NCI-H1417 treated with DMSO at 0.1 percent for 48 hours (cell line): ENCODE measurements at regions not wholly inside any gene's neighbourhood (a gene's known extent, or its start where the extent isn't known, plus 50 kb on each side); places are given as distances from the start of the nearest gene placed in this dataset.

Experiments
- DNase-seq: peaks from one replicate; lab custom pipeline; 2025; lab: John Stamatoyannopoulos, UW

DNA sequence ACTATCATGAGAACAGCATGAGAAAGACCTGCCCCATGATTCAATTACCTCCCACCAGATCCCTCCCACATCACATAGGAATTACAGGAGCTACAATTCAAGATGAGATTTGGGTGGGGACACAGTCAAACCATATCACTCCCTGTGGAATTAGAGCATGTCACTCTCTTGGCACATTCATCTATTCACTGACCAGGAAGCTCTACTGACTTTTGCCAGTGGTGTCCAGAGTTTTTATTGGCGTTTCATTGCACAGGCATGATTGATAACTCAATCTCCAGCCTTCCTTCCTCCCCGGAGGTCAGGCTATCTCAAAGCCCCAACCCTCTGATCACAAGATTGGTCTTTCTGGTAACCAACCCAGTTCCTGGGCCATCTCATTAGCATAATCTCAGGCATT, 478.9 kb upstream of the NRP1 start:
- DNase-seq: no peak

- DNase-seq: no peak
Measured at GRCh38 chr10:33812586-33812985, 478.1 kb upstream of the NRP1 start.

DNA sequence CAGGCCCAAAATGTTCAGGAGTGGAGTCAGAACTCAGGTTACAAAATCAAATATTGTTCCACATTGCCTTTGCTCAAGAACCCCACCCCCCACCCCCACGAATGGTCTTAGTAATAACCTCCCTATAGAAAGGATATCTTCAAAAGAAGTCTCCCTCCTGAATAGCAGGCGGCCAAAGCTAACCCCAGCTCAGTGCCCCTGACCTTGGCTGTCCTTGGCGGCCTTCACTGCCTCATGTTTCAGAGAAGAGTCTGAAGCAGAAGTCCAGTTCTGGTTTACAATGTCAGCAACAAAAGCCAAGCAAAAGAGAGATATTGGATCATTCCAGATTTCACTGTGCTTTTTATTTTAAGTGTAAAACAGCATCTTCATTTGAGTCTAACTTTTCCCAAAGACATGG, 476.5 kb upstream of the NRP1 start:
- DNase-seq: no peak

DNA sequence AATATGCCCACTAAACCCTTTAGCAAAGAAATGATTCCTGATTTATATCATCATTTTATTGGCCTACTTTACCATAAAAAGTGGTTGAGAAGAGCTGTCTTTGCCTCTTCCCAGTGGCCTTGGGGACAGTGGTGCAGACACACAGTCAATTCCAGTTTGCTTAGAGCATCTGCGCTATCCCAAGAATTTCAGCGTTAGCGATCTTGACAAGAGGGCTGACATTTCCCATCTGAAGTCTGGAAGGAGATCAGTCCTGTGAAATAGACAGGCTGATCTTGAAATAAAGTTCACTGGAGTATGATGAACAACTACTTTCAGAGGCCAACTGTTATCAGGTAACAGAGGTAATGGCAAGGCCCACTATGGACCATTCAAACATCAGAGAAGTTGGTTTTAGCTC, 475.3 kb upstream of the NRP1 start:
- DNase-seq: no peak

DNA sequence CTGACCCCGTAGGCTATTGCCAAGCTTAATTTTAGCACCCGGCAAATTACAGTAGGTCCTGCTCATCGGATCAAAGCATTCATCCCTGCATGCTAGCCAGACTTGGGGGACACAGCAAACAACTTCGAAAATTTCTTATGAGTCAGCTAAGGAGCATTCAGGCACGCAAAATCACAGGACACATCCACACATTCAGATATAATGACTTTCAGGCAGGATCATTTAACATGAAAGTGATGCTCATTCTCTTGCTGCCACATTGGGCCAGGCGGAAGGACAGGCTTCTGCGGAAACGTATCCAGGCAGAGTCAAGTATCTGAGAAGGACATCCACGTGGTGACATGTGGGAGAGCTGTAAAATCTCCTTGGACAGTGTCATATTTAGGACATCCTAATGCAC, 474.0 kb upstream of the NRP1 start:
- no peak for DNase-seq

DNA sequence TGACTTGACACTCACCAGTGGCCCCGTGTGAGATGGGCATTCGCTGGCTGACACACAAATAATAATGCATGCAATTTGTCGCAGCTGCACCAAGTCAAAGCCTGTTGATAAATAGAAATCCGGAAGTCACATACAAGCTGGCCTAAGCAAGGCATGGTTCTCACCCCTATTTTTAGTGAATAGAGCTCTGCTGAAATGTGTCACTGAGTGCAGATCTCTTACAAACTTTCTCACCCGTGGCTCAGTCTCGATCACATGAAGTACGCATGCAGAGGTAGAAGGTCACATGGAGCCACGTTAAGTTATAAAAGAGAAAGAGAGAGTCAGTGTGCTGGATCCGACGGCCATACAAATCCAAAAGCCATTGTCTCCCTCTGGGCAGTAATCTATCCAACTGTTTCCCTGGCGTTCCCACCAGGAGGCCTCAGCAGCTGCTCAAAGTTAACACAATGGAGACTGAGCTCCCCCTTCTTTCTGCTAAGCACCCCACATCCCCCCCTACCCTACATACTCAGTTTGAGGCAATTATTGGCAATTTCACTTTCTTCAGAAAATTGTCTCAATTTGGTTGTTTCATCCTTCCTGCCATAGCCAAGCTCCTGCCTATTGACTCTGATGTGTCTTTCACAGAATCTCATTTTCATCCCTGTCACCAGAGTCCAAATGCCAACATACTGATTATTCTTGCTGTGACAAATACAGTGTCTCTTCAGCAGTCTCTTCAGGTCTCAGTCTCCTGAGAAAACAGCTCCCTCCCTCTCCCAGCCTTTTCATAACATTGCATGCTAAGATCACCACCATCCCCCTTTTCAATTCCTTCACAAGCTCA, 473.3 kb upstream of the NRP1 start:
- DNase-seq: no peak

DNA sequence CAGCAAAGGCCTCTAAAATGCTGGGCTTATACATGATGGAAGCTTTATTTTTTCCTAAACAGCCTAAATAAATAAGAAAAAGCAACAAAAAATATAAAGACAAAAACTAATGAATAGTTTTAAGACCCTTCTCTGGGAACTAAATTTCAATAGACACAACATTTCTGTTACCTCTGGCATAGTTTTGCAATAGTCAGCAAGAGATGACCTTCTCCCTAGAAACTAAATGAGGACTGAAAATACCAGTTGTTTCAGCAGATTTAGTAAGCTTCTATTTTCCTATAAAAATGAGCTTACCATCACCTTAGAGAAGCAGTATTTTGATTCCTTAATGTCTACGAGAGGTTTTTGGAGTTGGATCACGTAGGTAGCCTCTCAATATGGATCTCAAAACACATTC, 471.4 kb upstream of the NRP1 start:
- DNase-seq: no peak

DNA sequence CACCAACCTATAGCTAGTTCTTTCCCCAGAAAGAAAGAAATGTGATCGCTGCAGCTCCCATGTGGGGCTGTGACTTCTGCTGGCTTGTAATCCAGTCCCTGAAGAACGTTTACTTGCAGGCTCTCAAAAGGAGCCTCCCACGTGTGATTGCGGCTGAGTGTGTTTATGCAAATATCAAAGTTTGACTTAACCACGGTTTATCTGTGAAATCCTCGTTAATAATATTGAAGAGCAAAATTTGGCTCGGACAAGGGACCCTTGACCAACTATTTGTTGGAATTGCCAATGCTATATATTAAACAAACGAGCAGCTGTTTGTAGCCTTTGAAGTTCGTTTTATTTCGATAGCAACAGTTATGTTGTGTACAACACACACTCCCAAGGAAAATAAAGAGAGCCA, 470.1 kb upstream of the NRP1 start:
- no peak for DNase-seq

DNA sequence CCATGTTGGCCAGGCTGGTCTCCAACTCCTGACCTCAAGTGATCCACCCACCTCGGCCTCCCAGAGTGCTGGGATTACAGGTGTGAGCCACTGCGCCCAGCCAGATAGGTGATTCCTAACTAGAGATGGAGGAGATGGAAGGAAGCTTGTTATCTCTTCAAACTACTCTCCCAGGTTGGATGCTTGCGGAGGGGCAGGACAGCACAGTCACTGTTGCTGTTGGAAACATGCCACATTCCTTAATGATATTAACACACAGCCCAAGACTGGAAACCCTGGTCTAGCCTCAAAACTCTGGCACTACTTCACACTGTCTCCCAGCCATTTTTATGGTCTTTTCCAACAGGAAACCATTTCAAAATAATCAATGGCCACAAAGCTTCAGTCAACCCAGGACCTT, 468.8 kb upstream of the NRP1 start:
- DNase-seq: no peak

DNA sequence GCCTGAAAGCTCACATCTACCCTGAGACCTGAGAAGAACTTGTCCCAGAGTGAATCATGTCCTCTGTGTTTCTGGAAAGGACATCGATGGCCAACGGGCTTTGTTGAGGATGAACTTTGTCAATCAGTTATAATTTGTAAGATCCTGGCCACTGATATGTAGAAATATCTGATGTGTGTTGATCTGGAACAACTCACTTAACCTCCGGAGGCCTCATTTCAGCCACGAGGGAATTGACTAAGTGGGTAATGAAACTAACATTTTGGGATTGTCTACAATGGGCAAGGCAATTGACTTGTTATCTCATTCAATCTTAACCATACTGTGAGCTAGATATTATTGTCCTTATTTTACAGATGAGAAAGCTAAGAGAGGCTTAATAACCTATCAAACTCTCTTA, 468.1 kb upstream of the NRP1 start:
- no peak for DNase-seq

DNA sequence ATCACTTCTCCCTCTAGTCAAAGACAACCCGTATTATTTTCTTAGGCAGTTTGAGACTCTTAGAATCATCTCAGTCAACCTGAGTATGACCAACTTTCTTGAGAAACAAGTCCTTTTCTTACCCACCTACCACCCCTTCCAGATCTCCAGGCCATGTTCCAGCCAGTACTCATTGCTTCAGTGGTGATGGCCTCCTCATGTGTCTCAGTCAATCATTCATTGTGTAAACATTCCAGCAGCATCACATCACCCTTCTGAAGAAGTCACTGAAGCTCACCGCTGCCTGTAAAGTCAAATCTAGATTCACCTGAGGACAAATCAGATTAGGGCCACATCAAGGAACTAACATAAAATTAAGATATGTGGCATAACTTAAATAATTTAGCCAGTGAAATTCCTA, 467.2 kb upstream of the NRP1 start:
- DNase-seq: no peak

- DNase-seq: no peak
Measured at GRCh38 chr10:33800986-33801385, 466.5 kb upstream of the NRP1 start.

GRCh38 chr10:33800545-33800944, 466.1 kb upstream of the NRP1 start:
- DNase-seq: no peak

DNA sequence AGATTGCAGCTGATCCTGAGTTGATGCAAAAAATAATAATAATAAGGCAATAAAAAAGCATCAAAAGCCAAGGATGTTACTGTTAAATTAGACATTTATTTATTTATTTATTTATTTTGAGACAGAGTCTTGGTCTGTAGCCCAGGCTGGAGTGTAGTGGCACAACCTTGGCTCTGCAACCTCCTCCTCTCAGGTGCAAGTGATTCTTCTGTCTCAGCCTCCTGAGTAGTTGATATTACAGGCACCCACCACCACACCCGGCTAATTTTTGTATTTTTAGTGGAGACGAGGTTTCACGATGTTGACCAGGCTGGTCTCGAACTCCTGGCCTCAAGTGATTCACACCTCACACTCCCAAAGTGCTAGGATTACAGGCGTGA, 465.5 kb upstream of the NRP1 start:
- DNase-seq: no peak

DNA sequence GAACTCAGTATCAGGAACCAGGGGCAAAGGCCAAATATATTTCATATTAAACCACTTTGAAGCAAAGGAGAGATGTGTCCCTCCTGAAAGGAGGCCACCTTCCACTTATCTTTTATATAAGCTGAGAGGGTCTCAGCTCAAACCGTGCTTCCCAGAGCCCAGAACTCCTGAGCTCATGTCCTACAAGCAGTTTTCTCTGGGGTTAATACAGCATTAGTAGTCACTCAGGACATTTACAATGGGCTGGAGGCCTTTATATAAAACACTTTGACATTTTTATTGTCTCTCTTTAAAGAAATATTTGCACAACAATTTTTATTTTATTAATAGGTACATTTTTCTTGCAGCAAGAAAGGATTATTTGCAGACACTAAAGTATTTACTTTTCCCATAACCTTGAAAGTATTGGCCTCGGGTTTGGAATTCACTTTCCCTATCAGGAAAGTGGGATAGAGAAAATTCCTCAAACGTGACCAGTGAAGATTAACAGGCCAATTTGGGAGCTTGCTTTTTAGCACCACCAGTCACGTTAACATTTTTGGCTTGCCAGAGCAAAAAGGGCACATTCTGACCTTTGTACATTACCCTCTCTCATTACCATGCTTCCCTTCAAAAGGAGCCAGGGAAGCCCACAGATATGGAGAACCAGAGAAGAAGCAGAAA, 464.9 kb upstream of the NRP1 start:
- no peak for DNase-seq

GRCh38 chr10:33798754-33799153, 464.3 kb upstream of the NRP1 start:
- no peak for DNase-seq

DNA sequence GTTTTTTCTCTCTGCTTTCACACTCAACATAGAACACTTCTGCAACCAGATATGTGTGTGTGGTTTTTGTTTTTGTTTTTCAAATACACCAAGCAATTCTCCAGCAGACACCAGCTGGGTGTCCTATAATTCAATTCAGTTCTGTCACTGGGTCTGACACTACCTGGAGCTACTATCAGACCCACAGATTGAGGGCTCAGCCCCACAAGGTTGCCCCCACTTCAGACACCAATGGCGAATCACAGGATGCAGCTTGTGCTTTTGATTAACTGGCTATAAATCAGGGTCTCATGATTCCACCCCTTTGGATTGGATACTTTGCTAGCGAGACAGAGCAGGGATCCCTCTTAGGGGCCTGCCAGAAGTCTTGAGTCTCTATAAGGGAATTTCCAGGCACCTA, 462.2 kb upstream of the NRP1 start:
- DNase-seq: no peak

DNA sequence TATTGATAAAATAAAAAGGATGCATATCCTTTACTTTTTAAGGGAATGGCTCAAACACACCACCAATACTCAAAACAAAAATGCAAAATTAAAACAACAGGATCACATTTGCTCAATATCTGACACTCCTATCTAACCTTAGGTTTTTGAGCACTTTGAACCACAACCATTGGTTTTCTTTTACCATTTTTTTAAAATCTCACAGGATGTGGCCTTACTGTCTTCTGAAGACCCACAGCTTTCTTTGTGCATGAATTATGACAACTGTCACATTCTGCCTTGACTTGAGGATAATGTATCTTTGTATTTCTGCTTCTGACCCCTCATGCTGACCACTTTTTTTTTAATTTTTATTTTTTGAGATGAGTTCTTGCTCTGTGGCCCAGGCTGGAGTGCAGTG, 461.1 kb upstream of the NRP1 start:
- no peak for DNase-seq

GRCh38 chr10:33794460-33794859, 460.0 kb upstream of the NRP1 start:
- no peak for DNase-seq

- no peak for DNase-seq
Measured at GRCh38 chr10:33793793-33794192, 459.3 kb upstream of the NRP1 start.

DNA sequence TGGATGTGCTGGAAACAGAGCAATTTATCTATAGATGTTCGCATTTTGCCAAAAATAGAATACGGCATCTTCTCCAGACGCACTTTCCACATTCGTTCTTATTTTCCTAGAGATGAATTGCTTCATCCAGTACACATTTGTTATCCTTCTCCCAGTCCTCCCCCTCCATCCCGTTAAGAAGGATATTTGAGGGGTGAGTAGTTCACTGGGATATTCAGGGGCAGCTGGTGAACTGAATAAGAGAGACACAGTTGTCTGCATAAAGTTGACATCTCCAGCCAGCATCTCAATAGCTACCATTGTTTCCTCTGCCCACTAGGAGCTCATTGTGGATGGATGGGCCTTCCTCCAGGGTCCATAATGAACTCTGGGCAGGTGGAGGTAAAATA, 456.8 kb upstream of the NRP1 start:
- DNase-seq: no peak

GRCh38 chr10:33790521-33791271, 456.2 kb upstream of the NRP1 start:
- no peak for DNase-seq

DNA sequence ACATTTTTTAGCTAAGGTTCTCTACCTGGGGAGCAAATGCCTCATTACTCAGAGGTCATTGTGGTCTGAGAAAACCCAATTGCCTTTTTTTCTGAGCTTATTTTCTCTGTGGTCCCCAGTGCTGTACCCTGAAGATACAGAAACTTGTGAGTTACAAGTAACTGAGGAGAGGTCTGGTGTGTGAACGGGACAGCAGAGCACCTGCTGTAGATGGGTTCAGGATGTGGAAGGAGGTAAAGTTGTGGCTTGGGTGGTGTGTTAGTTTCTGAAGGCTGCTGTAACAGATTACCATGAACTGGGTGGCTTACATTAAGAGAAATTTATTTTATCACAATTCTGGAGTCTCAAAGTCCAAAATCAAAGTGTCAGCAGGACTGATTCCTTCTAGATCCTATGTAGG, 449.1 kb upstream of the NRP1 start:
- DNase-seq: no peak
